ENCODE measurements at regions not wholly inside any gene's neighbourhood (a gene's known extent, or its start where the extent isn't known, plus 50 kb on each side); places are given as distances from the start of the nearest gene placed in this dataset.

DNA sequence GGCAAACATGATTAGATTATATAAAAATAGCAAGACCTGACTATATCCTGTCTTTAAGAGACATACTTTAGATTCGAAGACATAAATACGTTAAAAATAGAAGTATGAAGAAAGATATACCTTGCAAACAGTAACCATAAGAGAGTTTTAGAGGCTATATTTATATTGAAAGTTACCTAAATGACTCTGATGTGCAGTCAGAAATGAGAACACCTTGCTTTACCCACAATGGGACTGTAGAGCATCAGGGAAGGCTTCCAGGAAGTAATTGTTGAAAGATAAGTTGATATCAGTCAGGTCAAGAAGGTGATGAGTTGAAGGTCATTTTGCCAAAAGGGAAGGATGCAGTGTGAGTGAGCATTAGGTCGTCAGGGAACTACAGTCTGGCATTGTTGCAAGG, 110.2 kb downstream of the NEDD1 start:
- TF ChIP-seq FOXP2 (optimal IDR thresholded peaks at IDR 0.05; ENCODE audit: borderline replicate concordance, extremely low read depth, extremely low read length, insufficient read depth), result no peak
- no peak for TF ChIP-seq TAF1 (IDR thresholded peaks at IDR 0.05; ENCODE audit: borderline replicate concordance, insufficient read depth, low read length)
- no peak for TF ChIP-seq POLR2AphosphoS5 (IDR thresholded peaks at IDR 0.05; ENCODE audit: low read depth, low read length)
